DMS153 (cell line): ENCODE measurements at regions not wholly inside any gene's neighbourhood (a gene's known extent, or its start where the extent isn't known, plus 50 kb on each side); places are given as distances from the start of the nearest gene placed in this dataset.
"Not testable (repeated sequence)": the region's sequence is repeated elsewhere in the genome, so short reads cannot be mapped to it uniquely, and the experiment has no call there.

Source experiments
- DNase-seq: peaks from one replicate; lab custom pipeline; 2025; lab: John Stamatoyannopoulos, UW

DNA sequence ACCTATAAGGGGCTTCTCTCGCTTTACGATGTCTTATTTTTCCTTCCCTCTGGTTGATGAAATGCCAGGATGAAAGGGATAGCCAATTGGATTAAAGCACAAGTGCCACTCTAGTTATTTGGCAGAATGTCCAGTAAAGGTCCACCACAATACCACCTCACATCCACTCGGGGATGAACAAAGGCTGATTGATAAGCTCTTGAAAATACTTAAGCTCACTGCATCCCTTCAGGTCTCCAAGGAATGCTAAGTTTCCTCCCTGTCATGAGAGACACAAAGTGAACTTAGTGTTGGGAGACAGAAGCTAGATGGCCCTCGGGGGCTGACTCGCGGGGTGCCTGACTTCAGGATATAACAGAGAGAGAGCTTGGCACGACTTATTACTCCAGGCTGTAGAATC lies 185.9 kb upstream of the ZNF644 start:
- DNase-seq: not testable (repeated sequence)

DNA sequence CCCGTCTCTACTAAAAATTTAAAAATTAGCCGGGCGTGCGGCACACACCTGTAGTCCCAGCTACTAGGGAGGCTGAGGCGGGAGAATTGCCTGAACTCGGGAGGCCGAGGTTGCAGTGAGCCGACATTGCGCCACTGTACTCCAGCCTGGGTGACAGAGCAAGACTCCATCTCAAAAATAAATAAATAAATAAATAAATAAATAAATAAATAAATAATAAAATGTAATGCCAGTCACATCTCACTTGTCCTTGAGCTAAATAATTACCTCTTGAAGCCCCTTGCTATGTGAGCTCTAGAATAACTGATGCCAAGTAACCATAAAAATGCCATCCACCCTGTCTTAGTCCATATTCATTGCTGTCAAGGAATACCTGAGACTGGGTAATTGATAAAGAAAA lies 182.3 kb upstream of the ZNF644 start:
- DNase-seq: not testable (repeated sequence)

- DNase-seq: no peak
Measured at GRCh38 chr1:91201694-91202093, 179.9 kb upstream of the ZNF644 start.

DNA sequence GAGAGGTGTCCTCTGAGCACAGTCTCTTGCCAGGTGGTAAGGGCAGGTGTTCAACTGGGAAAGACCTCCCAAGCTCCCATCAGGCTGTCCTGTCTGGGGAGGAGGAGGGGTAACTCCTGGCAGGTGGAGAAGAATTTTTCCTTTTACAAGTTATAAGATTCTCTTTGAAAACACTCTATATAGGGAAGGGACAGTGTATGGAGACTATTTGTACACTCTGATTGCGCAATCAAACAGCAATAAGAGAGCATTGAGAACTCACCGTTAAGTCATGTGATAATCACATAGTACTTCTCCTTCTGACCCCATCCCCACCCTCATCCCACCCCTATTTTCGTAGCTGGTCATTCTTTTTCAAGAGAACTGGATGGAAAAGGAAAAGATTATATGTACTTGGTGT lies 179.3 kb upstream of the ZNF644 start:
- DNase-seq: no peak

DNA sequence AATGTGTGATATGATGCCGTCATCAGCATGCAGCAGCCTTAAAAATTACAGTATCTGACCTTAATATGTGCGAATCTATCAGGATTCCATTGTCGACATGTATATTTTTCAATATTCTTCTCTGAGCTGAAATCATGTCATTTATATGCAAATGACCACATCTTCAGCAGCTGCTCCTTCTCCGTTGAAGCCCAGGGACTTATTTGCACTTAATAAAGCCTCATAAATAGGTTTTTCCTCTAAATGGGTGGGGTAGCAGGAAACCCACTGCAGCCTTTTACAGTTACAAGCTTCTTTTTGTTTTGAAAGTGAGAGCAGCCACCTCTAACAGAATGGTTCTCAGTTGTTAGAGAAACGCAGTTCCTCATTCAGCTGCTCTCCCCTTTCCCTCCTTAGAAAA lies 178.8 kb upstream of the ZNF644 start:
- DNase-seq: no peak

DNA sequence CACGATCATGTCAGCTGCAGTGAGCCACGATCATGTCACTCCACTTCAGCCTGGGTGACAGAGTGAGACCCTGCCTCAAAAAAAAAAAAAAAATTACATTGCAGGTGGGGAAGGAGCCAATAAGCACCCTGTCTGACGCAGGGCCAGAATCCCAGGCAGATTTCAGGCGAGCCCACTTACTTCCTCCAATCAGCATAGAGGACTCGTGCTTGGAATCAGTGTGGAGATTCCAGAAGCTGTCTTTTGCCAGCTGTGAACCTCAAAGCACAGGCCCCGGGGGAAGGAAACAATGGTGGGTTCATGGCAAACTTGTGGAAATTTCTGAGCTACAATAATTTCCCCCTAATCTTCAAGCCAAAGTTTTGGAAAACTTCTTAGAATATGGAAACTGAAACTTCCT lies 178.2 kb upstream of the ZNF644 start:
- DNase-seq: no peak

DNA sequence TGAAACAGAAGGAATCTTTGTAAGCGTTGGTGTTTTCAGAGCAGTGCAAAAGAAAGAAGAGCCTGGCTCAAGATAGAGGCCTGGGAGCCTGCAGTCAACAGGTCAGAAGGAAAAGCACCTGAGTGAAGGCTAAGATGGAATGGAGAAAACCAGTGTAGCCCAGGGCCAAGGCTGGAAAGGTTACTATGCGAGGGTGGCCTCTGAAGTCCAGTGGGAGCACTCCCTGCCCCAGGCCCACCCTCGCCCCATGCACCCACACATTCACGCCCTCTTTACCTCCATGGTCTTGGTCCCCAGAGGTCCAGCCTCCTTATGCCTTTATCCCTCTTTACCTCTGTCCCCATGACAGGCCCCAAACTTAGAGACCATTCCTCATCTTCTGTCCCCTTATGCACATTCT lies 169.2 kb upstream of the ZNF644 start:
- DNase-seq: no peak

- DNase-seq: no peak
Measured at GRCh38 chr1:91189096-91189495, 167.3 kb upstream of the ZNF644 start.

DNA sequence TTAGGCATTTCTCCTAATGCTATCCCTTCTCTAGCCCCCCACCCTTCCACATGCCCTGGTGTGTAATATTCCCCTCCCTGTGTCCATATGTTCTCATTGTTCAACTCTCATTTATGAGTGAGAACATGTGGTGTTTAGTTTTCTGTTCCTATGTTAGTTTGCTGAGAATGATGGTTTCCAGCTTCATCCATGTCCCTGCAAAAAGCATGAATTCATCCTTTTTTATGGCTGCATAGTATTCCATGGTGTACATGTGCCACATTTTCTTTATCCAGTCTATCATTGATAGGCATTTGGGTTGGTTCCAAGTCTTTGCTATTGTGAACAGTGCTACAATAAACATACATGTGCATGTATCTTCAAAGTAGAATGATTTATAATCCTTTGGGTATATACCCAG lies 161.0 kb upstream of the ZNF644 start:
- not testable (repeated sequence) for DNase-seq

GRCh38 chr1:91176250-91176649 lies 154.4 kb upstream of the ZNF644 start:
- DNase-seq: no peak

DNA sequence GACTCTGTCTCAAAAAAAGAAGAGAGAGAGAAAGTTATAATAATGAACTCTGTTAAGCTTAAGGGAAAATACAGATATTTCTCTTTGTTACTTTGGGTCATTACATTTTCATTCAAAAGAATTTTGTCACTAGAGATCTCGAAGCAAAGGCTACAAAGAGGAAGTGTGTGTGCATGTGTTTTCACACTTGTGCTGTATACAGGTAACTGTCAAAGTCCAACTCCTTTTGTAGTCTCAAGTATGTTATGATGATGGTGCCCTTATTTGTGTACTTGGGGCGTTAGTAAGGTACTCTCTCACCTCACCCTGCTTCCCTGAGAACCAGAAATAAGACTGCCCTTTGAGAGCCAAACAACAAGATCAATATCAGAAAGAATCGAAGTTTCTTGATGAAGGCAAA lies 152.9 kb upstream of the ZNF644 start:
- no peak for DNase-seq

DNA sequence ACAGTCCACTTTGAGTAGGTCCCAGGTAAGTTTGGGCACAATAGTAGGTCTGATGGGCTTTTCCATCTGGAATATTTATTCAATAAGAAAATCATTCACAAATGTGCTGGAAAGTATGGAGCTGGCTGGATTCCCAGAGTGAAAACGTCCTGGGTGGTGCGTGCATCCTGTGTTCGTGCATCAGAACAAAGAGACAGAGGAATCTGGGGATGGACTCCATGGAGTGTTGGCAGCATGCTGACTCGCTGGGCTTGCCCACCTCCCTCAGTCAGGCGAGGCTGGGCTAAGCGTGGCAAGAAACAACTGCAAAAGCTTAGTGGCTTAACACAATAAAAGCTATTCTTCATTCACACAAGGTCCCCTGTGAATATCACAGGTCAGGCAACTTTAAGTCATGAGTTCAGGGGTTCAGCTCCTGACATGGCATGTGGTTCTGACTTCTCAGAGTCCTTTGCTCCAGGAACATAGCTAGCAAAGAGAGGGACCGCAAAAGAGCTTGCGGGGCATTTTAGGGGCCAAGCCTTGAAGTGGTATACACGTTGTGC lies 151.6 kb upstream of the ZNF644 start:
- DNase-seq: no peak

GRCh38 chr1:91172541-91172940 lies 150.7 kb upstream of the ZNF644 start:
- no peak for DNase-seq

- no peak for DNase-seq
Measured at GRCh38 chr1:91171898-91172297, 150.1 kb upstream of the ZNF644 start.

DNA sequence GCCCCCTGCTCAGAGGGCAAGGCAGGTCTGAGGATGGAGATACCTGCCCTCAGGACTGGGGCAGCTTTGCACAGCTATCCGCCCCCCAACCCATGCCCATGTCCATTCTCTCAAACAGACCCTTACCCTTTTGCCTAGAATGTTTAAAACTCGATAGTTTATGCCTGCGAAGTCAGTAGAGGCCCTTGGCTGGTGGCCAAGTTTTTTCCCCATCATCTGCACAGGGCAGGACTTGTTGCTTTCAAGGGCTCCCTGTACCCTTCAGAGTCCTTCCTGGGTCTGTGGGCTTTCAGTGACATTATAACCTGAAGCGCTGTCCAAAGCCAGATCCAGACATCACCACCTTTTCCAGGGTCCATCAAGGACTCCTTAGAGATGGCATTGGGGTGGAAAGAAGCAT lies 148.7 kb upstream of the ZNF644 start:
- DNase-seq: no peak

GRCh38 chr1:91166106-91166712 lies 144.4 kb upstream of the ZNF644 start:
- peak; percentile 69 for DNase-seq

GRCh38 chr1:91165033-91165654 lies 143.3 kb upstream of the ZNF644 start:
- DNase-seq: peak; percentile 47

DNA sequence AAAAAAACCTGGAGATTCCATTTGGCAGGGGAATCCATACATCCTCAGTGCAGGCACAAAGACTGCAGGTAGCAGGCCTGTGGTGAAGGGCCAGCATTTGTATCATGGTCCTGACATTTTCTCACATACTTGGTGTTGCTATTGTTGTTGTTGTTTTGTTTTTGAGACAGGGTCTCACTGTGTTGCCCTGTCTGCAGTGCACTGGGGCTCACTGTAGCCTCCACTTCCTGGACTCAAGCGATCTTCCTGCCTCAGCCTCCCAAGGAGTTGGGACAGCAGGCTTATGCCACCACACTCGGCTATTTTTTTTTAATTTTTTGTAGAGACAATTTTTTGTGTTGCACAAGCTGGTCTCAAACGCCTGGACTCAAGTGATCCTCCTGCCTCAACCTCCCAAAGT lies 140.8 kb upstream of the ZNF644 start:
- no peak for DNase-seq

DNA sequence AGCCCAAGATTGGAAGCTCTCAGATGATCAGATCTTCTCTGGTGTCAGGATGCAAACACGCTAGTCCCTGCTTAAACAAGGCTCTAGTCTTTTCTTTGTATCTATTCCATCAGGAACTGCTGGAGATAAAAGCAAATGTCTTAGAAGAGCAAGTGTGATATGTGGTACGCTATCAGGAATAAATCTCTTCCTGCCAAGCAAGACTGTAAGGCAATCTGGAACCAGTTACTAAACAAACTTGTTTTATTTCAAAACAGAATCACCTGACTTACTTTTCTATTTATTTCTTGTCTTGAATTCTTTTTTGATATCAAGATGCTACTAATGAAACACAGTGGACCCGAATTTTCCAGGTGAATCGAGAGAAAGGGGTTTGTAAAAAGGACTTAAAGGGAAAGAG lies 139.9 kb upstream of the ZNF644 start:
- DNase-seq: no peak

- no peak for DNase-seq
Measured at GRCh38 chr1:91161166-91161565, 139.3 kb upstream of the ZNF644 start.

GRCh38 chr1:91160363-91161075 lies 138.7 kb upstream of the ZNF644 start:
- no peak for DNase-seq

GRCh38 chr1:91153341-91153740 lies 131.5 kb upstream of the ZNF644 start:
- DNase-seq: no peak

DNA sequence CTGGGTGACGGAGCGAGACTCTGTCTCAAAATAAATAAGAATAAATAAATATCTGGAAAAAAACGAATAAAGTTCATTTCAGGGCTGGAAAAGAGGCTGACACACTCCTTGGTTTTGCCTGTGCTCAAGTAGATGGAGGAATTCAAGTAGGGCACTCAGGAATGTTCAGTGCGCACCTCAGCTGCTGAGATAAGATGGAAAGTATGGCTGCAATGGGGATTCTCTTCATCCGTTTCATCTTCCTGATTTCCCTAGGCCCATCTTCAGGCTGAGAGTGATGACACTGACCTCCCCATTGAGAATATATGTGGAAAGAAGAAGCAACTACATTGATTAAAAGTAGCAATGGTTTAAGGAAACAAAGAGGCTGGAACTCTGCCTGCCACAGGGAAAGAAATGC lies 130.5 kb upstream of the ZNF644 start:
- no peak for DNase-seq
